CD4-positive, CD25-positive, alpha-beta regulatory T cell (primary cell): ENCODE measurements at regions not wholly inside any gene's neighbourhood (a gene's known extent, or its start where the extent isn't known, plus 50 kb on each side); places are given as distances from the start of the nearest gene placed in this dataset.
A peak's percentile ranks its signal among the peaks of the same experiment; 100 is the strongest.
"Not testable (repeated sequence)": the region's sequence is repeated elsewhere in the genome, so short reads cannot be mapped to it uniquely, and the experiment has no call there.

Experiments used
- ATAC-seq, 2 donors: fragments of 150-1000 bp; cut with Tn5 transposase; one replicate each; pipeline ENCODE4 v1.10.0; 2021; ENCODE audit warnings: low read depth in 2 of 2, moderate number of reproducible peaks in 2 of 2, moderate library complexity in 1 of 2
- DNase-seq, 3 donors: peaks; one replicate each; pipeline versions ENCODE4 v3.0.0 to v3.0.0-alpha.2; 2012 to 2022; ENCODE audit warnings: mixed read lengths in 1 of 3
- H3K27ac ChIP-seq: one replicate; pipeline ENCODE4 v1.7.0; 2013; ENCODE audit warnings: mild to moderate bottlenecking, low read length; ENCODE audit not compliant: insufficient read depth, poor library complexity, severe bottlenecking
- H3K27me3 ChIP-seq: one replicate; pipeline ENCODE4 v1.7.0; 2013; ENCODE audit warnings: low read length; ENCODE audit not compliant: control insufficient read depth, insufficient read depth
- H3K36me3 ChIP-seq: one replicate; pipeline ENCODE4 v1.7.0; 2013; ENCODE audit warnings: mild to moderate bottlenecking, low read length, moderate library complexity; ENCODE audit not compliant: control insufficient read depth, insufficient read depth
- H3K4me1 ChIP-seq: 2 replicates; pipeline ENCODE4 v1.7.0; 2013; ENCODE audit warnings: mild to moderate bottlenecking, low read length; ENCODE audit not compliant: insufficient read depth, control insufficient read depth, poor library complexity, severe bottlenecking
- H3K4me3 ChIP-seq: one replicate; pipeline ENCODE4 v1.7.0; 2013; ENCODE audit warnings: low read depth, mild to moderate bottlenecking, low read length, moderate library complexity
- H3K9me3 ChIP-seq, 2 experiments: 1 replicate in 1 of 2; 2 replicates in 1 of 2; pipeline ENCODE4 v1.7.0; 2013; ENCODE audit warnings: low read length in 2 of 2, mild to moderate bottlenecking in 1 of 2, moderate library complexity in 1 of 2; ENCODE audit not compliant: control insufficient read depth in 2 of 2
- H3K27ac Mint-ChIP-seq, 3 donors: one replicate each; pipeline ENCODE4 v1.8.0; 2020 to 2022; ENCODE audit warnings: mild to moderate bottlenecking in 3 of 3, mixed read lengths in 3 of 3, moderate library complexity in 2 of 3
- H3K27me3 Mint-ChIP-seq: one replicate; pipeline ENCODE4 v1.8.0; 2022; ENCODE audit warnings: mild to moderate bottlenecking, mixed read lengths
- H3K36me3 Mint-ChIP-seq: one replicate; pipeline ENCODE4 v1.8.0; 2020; ENCODE audit warnings: mixed read lengths
- H3K4me1 Mint-ChIP-seq, 4 donors: one replicate each; pipeline ENCODE4 v1.8.0; 2020 to 2022; ENCODE audit warnings: mixed read lengths in 4 of 4, mild to moderate bottlenecking in 1 of 4
- H3K4me3 Mint-ChIP-seq, 4 donors: one replicate each; pipeline ENCODE4 v1.8.0; 2020 to 2022; ENCODE audit warnings: mild to moderate bottlenecking in 4 of 4, mixed read lengths in 4 of 4, moderate library complexity in 3 of 4
- H3K9me3 Mint-ChIP-seq, 7 donors: one replicate each; pipeline ENCODE4 v1.8.0; 2020 to 2022; ENCODE audit warnings: mixed read lengths in 7 of 7, mild to moderate bottlenecking in 3 of 7, moderate library complexity in 2 of 7

GRCh38 chr6:130494729-130495128, 128.9 kb downstream of the TMEM200A start:
- no peak overlapping the region for H3K27ac ChIP-seq
- DNase-seq (no peak), ATAC-seq (no peak)
- no peak overlapping the region for H3K27ac Mint-ChIP-seq
- no peak overlapping the region for H3K4me3 Mint-ChIP-seq
- no peaks in the 10 kb centered on the region for H3K4me1 ChIP-seq
- H3K27me3 Mint-ChIP-seq, result peaks cover 5% of the 10 kb centered on the region
- H3K36me3 ChIP-seq, result no peaks in the 10 kb centered on the region
- H3K27me3 ChIP-seq, result no peaks in the 10 kb centered on the region
- no peak overlapping the region for H3K4me3 ChIP-seq
- no peaks in the 10 kb centered on the region for H3K36me3 Mint-ChIP-seq
- peaks cover 0 to 4% (median 2%) of the 10 kb centered on the region in 7 donors for H3K9me3 Mint-ChIP-seq
- peaks cover 0 to 2% (median 0%) of the 10 kb centered on the region in 4 donors for H3K4me1 Mint-ChIP-seq
- H3K9me3 ChIP-seq, result no peaks in the 10 kb centered on the region

DNA sequence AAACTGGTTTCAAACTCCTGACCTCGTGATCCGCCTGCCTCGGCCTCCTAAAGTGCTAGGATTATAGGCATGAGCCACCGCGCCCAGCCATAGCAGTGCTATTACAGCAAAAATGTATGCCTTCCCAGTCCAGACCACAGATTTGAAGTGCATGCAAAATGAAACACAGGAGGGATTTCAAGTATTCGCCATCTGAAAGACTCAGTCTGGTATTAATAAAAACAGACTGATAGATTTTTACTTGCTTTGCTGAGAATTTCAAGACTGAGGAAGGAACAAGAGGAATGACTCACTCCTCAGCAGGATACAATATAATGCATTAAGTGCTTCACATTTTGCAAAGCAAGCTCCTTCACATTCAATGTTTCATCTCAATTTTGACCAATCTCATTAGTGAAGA, 134.9 kb downstream of the TMEM200A start:
- Histone ChIP-seq H3K4me1 (no peaks in the 10 kb centered on the region), H3K27me3 (peaks cover 2% of the 10 kb centered on the region), H3K4me3 (no peak overlapping the region), H3K27ac (no peak overlapping the region), H3K9me3 (no peaks in the 10 kb centered on the region), H3K36me3 (no peaks in the 10 kb centered on the region)
- H3K36me3 Mint-ChIP-seq, result no peaks in the 10 kb centered on the region
- no peak overlapping the region for H3K4me3 Mint-ChIP-seq
- H3K27ac Mint-ChIP-seq, result no peak overlapping the region
- peaks cover 0 to 6% (median 0%) of the 10 kb centered on the region in 7 donors for H3K9me3 Mint-ChIP-seq
- H3K27me3 Mint-ChIP-seq, result peaks cover 9% of the 10 kb centered on the region
- ATAC-seq (no peak), DNase-seq (no peak)
- peaks cover 0 to 6% (median 5%) of the 10 kb centered on the region in 4 donors for H3K4me1 Mint-ChIP-seq

GRCh38 chr6:130503146-130503545, 137.3 kb downstream of the TMEM200A start:
- ATAC-seq (no peak), DNase-seq (no peak)
- Mint-ChIP-seq H3K4me1 (peaks cover 0 to 11% (median 6%) of the 10 kb centered on the region in 4 donors), H3K9me3 (peaks cover 0 to 6% (median 0%) of the 10 kb centered on the region in 7 donors), H3K27ac (no peak overlapping the region), H3K36me3 (no peaks in the 10 kb centered on the region), H3K27me3 (peaks cover 9% of the 10 kb centered on the region), H3K4me3 (no peak overlapping the region)
- Histone ChIP-seq H3K27ac (no peak overlapping the region), H3K36me3 (no peaks in the 10 kb centered on the region), H3K4me3 (no peak overlapping the region), H3K9me3 (no peaks in the 10 kb centered on the region), H3K4me1 (no peaks in the 10 kb centered on the region), H3K27me3 (peaks cover 2% of the 10 kb centered on the region)

DNA sequence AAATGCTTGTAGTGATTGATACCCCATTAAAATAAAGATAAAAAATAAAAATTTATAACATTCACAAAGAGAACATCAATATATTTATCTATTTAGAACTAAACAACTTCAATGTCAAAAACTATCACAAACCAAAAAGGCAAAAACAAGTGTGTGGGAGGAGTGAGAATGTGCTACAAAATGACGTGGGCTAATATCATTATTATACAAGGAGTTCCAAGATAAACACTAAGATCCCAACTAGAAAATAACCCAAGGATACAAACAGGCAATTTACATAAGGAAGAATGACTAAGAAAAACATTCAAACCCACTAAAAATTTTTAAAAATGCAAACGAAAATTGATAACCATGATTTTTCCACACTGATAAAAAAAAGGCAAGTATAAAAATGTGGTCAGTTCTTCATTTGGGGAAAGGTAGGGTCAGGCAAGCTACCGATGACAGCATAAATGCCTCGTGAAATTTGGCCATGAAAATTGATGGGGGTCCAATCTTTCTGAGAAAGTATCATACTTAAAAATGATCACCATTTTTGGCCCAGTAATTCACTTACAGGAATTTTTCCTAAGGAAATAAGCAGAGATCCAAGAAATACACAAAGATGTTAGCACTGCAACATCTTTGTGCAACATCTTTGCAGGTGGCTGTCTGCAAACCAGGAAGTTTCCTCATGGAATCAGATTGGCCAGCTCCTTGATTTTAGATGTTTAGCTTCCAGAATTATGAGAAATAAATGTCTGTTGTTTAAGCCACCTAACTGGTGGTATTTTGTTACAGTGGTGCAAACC, 140.2 kb downstream of the TMEM200A start:
- Mint-ChIP-seq H3K27me3 (peaks cover 2% of the 10 kb centered on the region), H3K27ac (no peak overlapping the region), H3K4me3 (no peak overlapping the region), H3K4me1 (peaks cover 0 to 20% (median 6%) of the 10 kb centered on the region in 4 donors), H3K9me3 (peaks cover 0 to 6% (median 0%) of the 10 kb centered on the region in 7 donors), H3K36me3 (no peaks in the 10 kb centered on the region)
- DNase-seq (no peak), ATAC-seq (no peak)
- Histone ChIP-seq H3K9me3 (no peaks in the 10 kb centered on the region), H3K27me3 (no peaks in the 10 kb centered on the region), H3K36me3 (no peaks in the 10 kb centered on the region), H3K4me1 (no peaks in the 10 kb centered on the region), H3K4me3 (no peak overlapping the region), H3K27ac (no peak overlapping the region)

- H3K27ac Mint-ChIP-seq, H3K4me3 Mint-ChIP-seq, H3K36me3 Mint-ChIP-seq, ATAC-seq, H3K36me3 ChIP-seq, H3K4me1 ChIP-seq, H3K27me3 ChIP-seq, H3K9me3 ChIP-seq, DNase-seq, H3K4me3 ChIP-seq, H3K9me3 Mint-ChIP-seq, H3K27ac ChIP-seq, H3K27me3 Mint-ChIP-seq: not testable (repeated sequence)
- peaks cover 0 to 22% (median 5%) of the 10 kb centered on the region in 4 donors for H3K4me1 Mint-ChIP-seq
Observed at GRCh38 chr6:130507005-130507665, 141.3 kb downstream of the TMEM200A start.

DNA sequence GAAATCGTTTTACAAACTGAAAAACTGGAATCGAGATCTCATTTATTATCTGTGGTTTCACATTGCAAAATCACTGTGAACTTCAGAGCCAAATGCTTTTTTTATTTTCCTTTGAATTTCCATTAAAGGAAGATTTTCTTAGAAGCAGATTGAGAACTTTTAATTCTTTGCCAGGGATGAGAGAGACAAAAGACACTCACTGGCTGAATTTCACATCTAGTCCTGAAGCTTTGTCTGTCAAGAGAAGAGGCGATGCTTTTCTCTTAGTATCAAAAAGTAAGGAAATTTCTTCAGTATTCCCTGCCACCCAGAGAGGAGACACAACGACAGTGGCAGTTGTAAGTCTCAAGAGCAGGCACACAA, 141.8 kb downstream of the TMEM200A start:
- Mint-ChIP-seq H3K4me3 (no peak overlapping the region), H3K9me3 (peaks cover 0 to 1% (median 0%) of the 10 kb centered on the region in 7 donors), H3K27ac (no peak overlapping the region), H3K27me3 (no peaks in the 10 kb centered on the region), H3K4me1 (peaks cover 0 to 25% (median 5%) of the 10 kb centered on the region in 4 donors), H3K36me3 (no peaks in the 10 kb centered on the region)
- peaks cover 6% of the 10 kb centered on the region for H3K4me1 ChIP-seq
- DNase-seq (no peak), ATAC-seq (no peak)
- no peak overlapping the region for H3K27ac ChIP-seq
- no peaks in the 10 kb centered on the region for H3K36me3 ChIP-seq
- no peaks in the 10 kb centered on the region for H3K9me3 ChIP-seq
- no peak overlapping the region for H3K4me3 ChIP-seq
- no peaks in the 10 kb centered on the region for H3K27me3 ChIP-seq

DNA sequence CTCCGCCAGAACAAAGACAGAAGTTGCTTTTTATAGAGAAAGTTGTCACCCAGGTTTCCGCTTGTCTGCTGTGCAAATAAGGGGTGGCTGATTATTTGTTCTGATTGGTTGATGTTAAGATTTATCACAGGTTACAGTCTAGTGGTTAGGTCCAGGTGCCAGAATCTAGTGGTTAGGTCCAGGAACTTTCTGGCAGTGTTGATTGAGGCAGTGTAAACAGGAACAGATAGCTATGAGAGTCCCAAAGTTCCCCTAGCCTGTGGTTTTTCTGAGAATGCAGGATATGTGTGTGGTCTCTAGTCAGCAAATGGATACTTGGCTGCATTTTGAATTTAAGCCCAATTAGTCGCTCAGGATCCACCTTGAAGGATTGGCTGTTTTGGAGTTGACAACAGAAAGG, 148.0 kb downstream of the TMEM200A start:
- H3K9me3 Mint-ChIP-seq, result peaks cover 0 to 5% (median 2%) of the 10 kb centered on the region in 7 donors
- peak overlapping the region in 2 of 4 donors; percentile 35 to 36 for H3K4me3 Mint-ChIP-seq
- peak overlapping the region; percentile 38 to 74 (median 42) for H3K27ac Mint-ChIP-seq
- peaks cover 11 to 52% (median 32%) of the 10 kb centered on the region in 4 donors for H3K4me1 Mint-ChIP-seq
- ATAC-seq (peak; percentile 82 to 84), DNase-seq (peak in 2 of 3 donors; percentile 52 to 91)
- Histone ChIP-seq H3K9me3 (no peaks in the 10 kb centered on the region), H3K4me1 (peaks cover 19% of the 10 kb centered on the region), H3K36me3 (no peaks in the 10 kb centered on the region), H3K27ac (peak overlapping the region; percentile 19), H3K4me3 (peak overlapping the region; percentile 42), H3K27me3 (no peaks in the 10 kb centered on the region)
- peaks cover 3% of the 10 kb centered on the region for H3K36me3 Mint-ChIP-seq
- H3K27me3 Mint-ChIP-seq, result no peaks in the 10 kb centered on the region
